Type B pancreatic cell (in vitro differentiated cells): ENCODE measurements at regions not wholly inside any gene's neighbourhood (a gene's known extent, or its start where the extent isn't known, plus 50 kb on each side); places are given as distances from the start of the nearest gene placed in this dataset.
A peak's percentile ranks its signal among the peaks of the same experiment; 100 is the strongest.

Experiments
- DNase-seq: peaks from one replicate; pipeline ENCODE4 v3.0.0; 2021; ENCODE audit warnings: mixed read lengths; ENCODE audit not compliant: unreplicated experiment; ENCODE audit errors: extremely low spot score
- H3K27ac Mint-ChIP-seq: 2 replicates; pipeline ENCODE4 v1.8.0; 2021; ENCODE audit warnings: mild to moderate bottlenecking, mixed read lengths
- H3K27me3 Mint-ChIP-seq: 2 replicates; pipeline ENCODE4 v1.8.0; 2021; ENCODE audit warnings: mixed read lengths
- H3K36me3 Mint-ChIP-seq: 2 replicates; pipeline ENCODE4 v1.8.0; 2021; ENCODE audit warnings: mixed read lengths
- H3K4me1 Mint-ChIP-seq: one replicate; pipeline ENCODE4 v1.8.0; 2021; ENCODE audit warnings: mixed read lengths; ENCODE audit not compliant: unreplicated experiment
- H3K4me3 Mint-ChIP-seq: 2 replicates; pipeline ENCODE4 v1.8.0; 2021; ENCODE audit warnings: mild to moderate bottlenecking, mixed read lengths
- H3K9me3 Mint-ChIP-seq: 2 replicates; pipeline ENCODE4 v1.8.0; 2021; ENCODE audit warnings: mixed read lengths
- CTCF ChIP-seq: fragments of 200-600 bp; sonication (generic); conservative IDR thresholded peaks from 2 replicates; pipeline ENCODE4 v1.5.0; 2021; ENCODE audit warnings: antibody characterized with exemption, mild to moderate bottlenecking

- no peak for DNase-seq
- no peaks in the 10 kb centered on the region for H3K27me3 Mint-ChIP-seq
- H3K9me3 Mint-ChIP-seq = no peaks in the 10 kb centered on the region
- TF ChIP-seq CTCF = no peak
- no peaks in the 10 kb centered on the region for H3K4me1 Mint-ChIP-seq
- peak overlapping the region; percentile 77 for H3K27ac Mint-ChIP-seq
- H3K4me3 Mint-ChIP-seq = no peak overlapping the region
- H3K36me3 Mint-ChIP-seq = no peaks in the 10 kb centered on the region
These were observed 1342.1 kb upstream of the C9orf72 start for GRCh38 chr9:28915202-28915930.

- H3K36me3 Mint-ChIP-seq = no peaks in the 10 kb centered on the region
- H3K9me3 Mint-ChIP-seq = no peaks in the 10 kb centered on the region
- no peaks in the 10 kb centered on the region for H3K4me1 Mint-ChIP-seq
- TF ChIP-seq CTCF = no peak
- no peak overlapping the region for H3K4me3 Mint-ChIP-seq
- no peaks in the 10 kb centered on the region for H3K27me3 Mint-ChIP-seq
- DNase-seq = no peak
- H3K27ac Mint-ChIP-seq = peak overlapping the region; percentile 50
These were observed 1343.1 kb upstream of the C9orf72 start for GRCh38 chr9:28916348-28916747.

- no peak for TF ChIP-seq CTCF
- H3K36me3 Mint-ChIP-seq = no peaks in the 10 kb centered on the region
- H3K27ac Mint-ChIP-seq = no peak overlapping the region
- H3K4me1 Mint-ChIP-seq = no peaks in the 10 kb centered on the region
- no peak for DNase-seq
- peaks cover 9% of the 10 kb centered on the region for H3K27me3 Mint-ChIP-seq
- H3K4me3 Mint-ChIP-seq = no peak overlapping the region
- H3K9me3 Mint-ChIP-seq = no peaks in the 10 kb centered on the region
These were observed 1348.7 kb upstream of the C9orf72 start for GRCh38 chr9:28921857-28922500.

- no peaks in the 10 kb centered on the region for H3K36me3 Mint-ChIP-seq
- DNase-seq = no peak
- H3K27me3 Mint-ChIP-seq = peaks cover 9% of the 10 kb centered on the region
- TF ChIP-seq CTCF = no peak
- H3K27ac Mint-ChIP-seq = no peak overlapping the region
- no peaks in the 10 kb centered on the region for H3K4me1 Mint-ChIP-seq
- H3K4me3 Mint-ChIP-seq = no peak overlapping the region
- no peaks in the 10 kb centered on the region for H3K9me3 Mint-ChIP-seq
These were observed 1349.6 kb upstream of the C9orf72 start for GRCh38 chr9:28922891-28923290.

GRCh38 chr9:28923351-28923750, 1350.1 kb upstream of the C9orf72 start:
- Mint-ChIP-seq H3K27ac (no peak overlapping the region), H3K4me3 (no peak overlapping the region)

More at GRCh38 chr9:28923351-28923750, 1350.1 kb upstream of the C9orf72 start:
- no peak for DNase-seq
- Mint-ChIP-seq H3K4me1 (no peaks in the 10 kb centered on the region), H3K27me3 (peaks cover 9% of the 10 kb centered on the region), H3K9me3 (no peaks in the 10 kb centered on the region), H3K36me3 (no peaks in the 10 kb centered on the region)
- no peak for TF ChIP-seq CTCF
